ENCODE measurements at regions not wholly inside any gene's neighbourhood (a gene's known extent, or its start where the extent isn't known, plus 50 kb on each side); places are given as distances from the start of the nearest gene placed in this dataset.

DNA sequence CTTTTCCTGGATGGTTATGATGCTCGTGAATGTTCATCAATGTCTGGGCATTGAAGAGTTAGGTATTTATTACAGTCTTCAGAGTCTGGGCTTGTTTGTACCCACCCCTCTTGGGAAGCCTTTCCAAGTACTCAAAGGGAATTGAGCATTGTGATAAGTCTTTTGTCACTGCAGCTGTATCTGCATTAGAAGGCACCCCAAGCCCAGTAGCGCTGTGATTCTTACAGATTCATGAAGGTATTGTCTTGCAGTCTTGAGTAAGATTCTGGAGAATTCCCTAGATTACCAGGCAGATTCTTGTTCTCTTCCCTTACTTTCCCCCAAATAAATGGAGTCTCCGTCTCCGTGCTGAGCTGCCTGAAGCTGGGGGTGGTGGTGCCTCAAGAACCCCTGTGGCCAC is 173.4 kb upstream of the HUWE1 start:
- CTCF ChIA-PET: no interaction called here
- DNase-seq (ENCODE audit: low read depth, low spot score) (no peak), ATAC-seq (no peak)
- H3K9me3 ChIP-seq (ENCODE audit: control insufficient read depth, insufficient read depth, low read depth, low read length): no peaks in the 10 kb centered on the region
- intact Hi-C loops (cut with micrococcal nuclease; ENCODE audit: unreplicated experiment) (no loop called here), in situ Hi-C loops (cut with HindIII; ENCODE audit: low pct_unique_long_range_greater_than_20kb, low sequenced_read_pairs) (no loop called here)
- TF ChIP-seq, protein P1, sequence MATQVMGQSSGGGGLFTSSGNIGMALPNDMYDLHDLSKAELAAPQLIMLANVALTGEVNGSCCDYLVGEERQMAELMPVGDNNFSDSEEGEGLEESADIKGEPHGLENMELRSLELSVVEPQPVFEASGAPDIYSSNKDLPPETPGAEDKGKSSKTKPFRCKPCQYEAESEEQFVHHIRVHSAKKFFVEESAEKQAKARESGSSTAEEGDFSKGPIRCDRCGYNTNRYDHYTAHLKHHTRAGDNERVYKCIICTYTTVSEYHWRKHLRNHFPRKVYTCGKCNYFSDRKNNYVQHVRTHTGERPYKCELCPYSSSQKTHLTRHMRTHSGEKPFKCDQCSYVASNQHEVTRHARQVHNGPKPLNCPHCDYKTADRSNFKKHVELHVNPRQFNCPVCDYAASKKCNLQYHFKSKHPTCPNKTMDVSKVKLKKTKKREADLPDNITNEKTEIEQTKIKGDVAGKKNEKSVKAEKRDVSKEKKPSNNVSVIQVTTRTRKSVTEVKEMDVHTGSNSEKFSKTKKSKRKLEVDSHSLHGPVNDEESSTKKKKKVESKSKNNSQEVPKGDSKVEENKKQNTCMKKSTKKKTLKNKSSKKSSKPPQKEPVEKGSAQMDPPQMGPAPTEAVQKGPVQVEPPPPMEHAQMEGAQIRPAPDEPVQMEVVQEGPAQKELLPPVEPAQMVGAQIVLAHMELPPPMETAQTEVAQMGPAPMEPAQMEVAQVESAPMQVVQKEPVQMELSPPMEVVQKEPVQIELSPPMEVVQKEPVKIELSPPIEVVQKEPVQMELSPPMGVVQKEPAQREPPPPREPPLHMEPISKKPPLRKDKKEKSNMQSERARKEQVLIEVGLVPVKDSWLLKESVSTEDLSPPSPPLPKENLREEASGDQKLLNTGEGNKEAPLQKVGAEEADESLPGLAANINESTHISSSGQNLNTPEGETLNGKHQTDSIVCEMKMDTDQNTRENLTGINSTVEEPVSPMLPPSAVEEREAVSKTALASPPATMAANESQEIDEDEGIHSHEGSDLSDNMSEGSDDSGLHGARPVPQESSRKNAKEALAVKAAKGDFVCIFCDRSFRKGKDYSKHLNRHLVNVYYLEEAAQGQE (IDR thresholded peaks at IDR 0.05; ENCODE audit: insufficient read depth in 1 of 2, low read depth in 2 of 2, low read length in 1 of 2): no peak
- TF ChIP-seq, protein P2, sequence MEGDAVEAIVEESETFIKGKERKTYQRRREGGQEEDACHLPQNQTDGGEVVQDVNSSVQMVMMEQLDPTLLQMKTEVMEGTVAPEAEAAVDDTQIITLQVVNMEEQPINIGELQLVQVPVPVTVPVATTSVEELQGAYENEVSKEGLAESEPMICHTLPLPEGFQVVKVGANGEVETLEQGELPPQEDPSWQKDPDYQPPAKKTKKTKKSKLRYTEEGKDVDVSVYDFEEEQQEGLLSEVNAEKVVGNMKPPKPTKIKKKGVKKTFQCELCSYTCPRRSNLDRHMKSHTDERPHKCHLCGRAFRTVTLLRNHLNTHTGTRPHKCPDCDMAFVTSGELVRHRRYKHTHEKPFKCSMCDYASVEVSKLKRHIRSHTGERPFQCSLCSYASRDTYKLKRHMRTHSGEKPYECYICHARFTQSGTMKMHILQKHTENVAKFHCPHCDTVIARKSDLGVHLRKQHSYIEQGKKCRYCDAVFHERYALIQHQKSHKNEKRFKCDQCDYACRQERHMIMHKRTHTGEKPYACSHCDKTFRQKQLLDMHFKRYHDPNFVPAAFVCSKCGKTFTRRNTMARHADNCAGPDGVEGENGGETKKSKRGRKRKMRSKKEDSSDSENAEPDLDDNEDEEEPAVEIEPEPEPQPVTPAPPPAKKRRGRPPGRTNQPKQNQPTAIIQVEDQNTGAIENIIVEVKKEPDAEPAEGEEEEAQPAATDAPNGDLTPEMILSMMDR (IDR thresholded peaks at IDR 0.05): no peak
- TF ChIP-seq TCF7L2 (IDR thresholded peaks at IDR 0.05; ENCODE audit: low read depth, low read length): no peak
- no peak for TF ChIP-seq SIN3A (IDR thresholded peaks at IDR 0.05; ENCODE audit: borderline replicate concordance, insufficient read depth, low read depth, low read length)
- POLR2A ChIA-PET: no interaction called here
- no peak overlapping the region for H3K27ac ChIP-seq (ENCODE audit: low read length)
- H3K36me3 ChIP-seq (ENCODE audit: control insufficient read depth, insufficient read depth, low read length): no peaks in the 10 kb centered on the region
- H3K4me1 ChIP-seq (ENCODE audit: control insufficient read depth, insufficient read depth, low read length): no peaks in the 10 kb centered on the region
- BruUV-seq (replicated peaks): no TSS peak
- H3K4me3 ChIP-seq (ENCODE audit: low read depth in 2 of 2, low read length in 2 of 2): no peak overlapping the region
- H3K27me3 ChIP-seq (ENCODE audit: control insufficient read depth, insufficient read depth, low read length): no peaks in the 10 kb centered on the region

- DNase-seq (ENCODE audit: low read depth, low spot score): no peak
- POLR2A ChIA-PET: no interaction called here
Observed at GRCh38 chrX:53831662-53832635, 145.4 kb upstream of the HUWE1 start.

More at GRCh38 chrX:53831662-53832635, 145.4 kb upstream of the HUWE1 start:
- H3K4me3 ChIP-seq (ENCODE audit: low read depth in 2 of 2, low read length in 2 of 2): no peak overlapping the region
- H3K36me3 ChIP-seq (ENCODE audit: control insufficient read depth, insufficient read depth, low read length): no peaks in the 10 kb centered on the region
- in situ Hi-C loops (cut with HindIII; ENCODE audit: low pct_unique_long_range_greater_than_20kb, low sequenced_read_pairs): no loop called here
- no peaks in the 10 kb centered on the region for H3K4me1 ChIP-seq (ENCODE audit: control insufficient read depth, insufficient read depth, low read length)
- peak; percentile 82 for ATAC-seq
- H3K27me3 ChIP-seq (ENCODE audit: control insufficient read depth, insufficient read depth, low read length): no peaks in the 10 kb centered on the region
- H3K9me3 ChIP-seq (ENCODE audit: control insufficient read depth, insufficient read depth, low read depth, low read length): no peaks in the 10 kb centered on the region
- intact Hi-C loops (cut with micrococcal nuclease; ENCODE audit: unreplicated experiment): loop anchor here (10.0 kb wide), 1 partner anchor 147 kb away; the partner anchor contains the start of gene HUWE1
- BruUV-seq (replicated peaks): no TSS peak
- TF ChIP-seq, protein P2 (IDR thresholded peaks at IDR 0.05): peak; percentile 67
- TF ChIP-seq, protein P1 (IDR thresholded peaks at IDR 0.05; ENCODE audit: insufficient read depth in 1 of 2, low read depth in 2 of 2, low read length in 1 of 2): no peak
- CTCF ChIA-PET: interaction anchor here (1.1 to 1.5 kb wide), 2 partner anchors 146 to 148 kb away, joined by 3 read pairs; no protein-coding TSS in a partner anchor
- no peak overlapping the region for H3K27ac ChIP-seq (ENCODE audit: low read length)
